Mesendoderm (in vitro differentiated cells): ENCODE measurements at regions not wholly inside any gene's neighbourhood (a gene's known extent, or its start where the extent isn't known, plus 50 kb on each side); places are given as distances from the start of the nearest gene placed in this dataset.

Experiments used
- DNase-seq: peaks from one replicate; pipeline ENCODE4 v3.0.0; 2013
- H2AK5ac ChIP-seq: 2 replicates; pipeline ENCODE4 v1.6.1; 2013; ENCODE audit warnings: low read length, inconsistent platforms
- H2BK120ac ChIP-seq: 2 replicates; pipeline ENCODE4 v1.6.1; 2013; ENCODE audit warnings: low read depth, mild to moderate bottlenecking, low read length, moderate library complexity, mixed read lengths
- H2BK15ac ChIP-seq: replicated peaks from 2 replicates; pipeline ENCODE4 v1.6.1; 2013; ENCODE audit warnings: low read depth, mild to moderate bottlenecking, moderate library complexity
- H2BK5ac ChIP-seq: 2 replicates; pipeline ENCODE4 v1.6.1; 2013; ENCODE audit warnings: low read length, inconsistent platforms
- H3K18ac ChIP-seq: 2 replicates; pipeline ENCODE4 v1.6.1; 2013; ENCODE audit warnings: mild to moderate bottlenecking, low read length, mixed read lengths
- H3K23ac ChIP-seq: one replicate; pipeline ENCODE4 v1.6.1; 2013; ENCODE audit warnings: low read length
- H3K27ac ChIP-seq: 2 replicates; pipeline ENCODE4 v1.5.1; 2013; ENCODE audit warnings: low read depth, mild to moderate bottlenecking, inconsistent platforms, low read length, moderate library complexity
- H3K27me3 ChIP-seq: 2 replicates; pipeline ENCODE4 v1.6.1; 2013; ENCODE audit warnings: low read length, control low read depth, mild to moderate bottlenecking, inconsistent platforms; ENCODE audit not compliant: insufficient read depth, poor library complexity
- H3K36me3 ChIP-seq: 2 replicates; pipeline ENCODE4 v1.6.1; 2013; ENCODE audit warnings: low read length, inconsistent platforms; ENCODE audit not compliant: control insufficient read depth, insufficient read depth
- H3K4ac ChIP-seq: one replicate; pipeline ENCODE4 v1.6.1; 2013; ENCODE audit warnings: low read depth, mild to moderate bottlenecking, low read length, moderate library complexity
- H3K4me1 ChIP-seq: 2 replicates; pipeline ENCODE4 v1.6.1; 2013; ENCODE audit warnings: low read depth, low read length, inconsistent platforms; ENCODE audit not compliant: control insufficient read depth
- H3K4me2 ChIP-seq: 2 replicates; pipeline ENCODE4 v1.6.1; 2013; ENCODE audit warnings: low read length
- H3K4me3 ChIP-seq: 2 replicates; pipeline ENCODE4 v1.5.1; 2013; ENCODE audit warnings: mild to moderate bottlenecking, low read length
- H3K56ac ChIP-seq: one replicate; pipeline ENCODE4 v1.6.1; 2013; ENCODE audit warnings: low read length
- H3K79me1 ChIP-seq: 2 replicates; pipeline ENCODE4 v1.6.1; 2013; ENCODE audit warnings: low read length, inconsistent platforms
- H3K79me2 ChIP-seq: 2 replicates; pipeline ENCODE4 v1.6.1; 2013; ENCODE audit warnings: mild to moderate bottlenecking, low read length; ENCODE audit not compliant: control insufficient read depth, insufficient read depth
- H3K9ac ChIP-seq: 2 replicates; pipeline ENCODE4 v1.6.1; 2013; ENCODE audit warnings: low read length, inconsistent platforms
- H4K5ac ChIP-seq: one replicate; pipeline ENCODE4 v1.6.1; 2013; ENCODE audit warnings: low read length
- H4K8ac ChIP-seq: one replicate; pipeline ENCODE4 v1.6.1; 2013; ENCODE audit warnings: low read depth, mild to moderate bottlenecking, control low read depth, low read length, moderate library complexity
- WGBS: extraction: QIAGEN DNeasy Blood & Tissue Kit; methylation state at CpG from one replicate; pipeline ENCODE4 v1.1.7; 2013; ENCODE audit warnings: low lambda C conversion rate, missing lambda C conversion rate; ENCODE audit not compliant: insufficient coverage; ENCODE audit errors: extremely low coverage; 5-methylcytosine and 5-hydroxymethylcytosine counted together

GRCh38 chr1:82549841-82550240 lies 749.1 kb downstream of the ADGRL2 start:
- no peaks in the 10 kb centered on the region for H3K79me2 ChIP-seq
- WGBS = no CpG with 5 or more reads among the region's 4 CpGs
- H4K8ac ChIP-seq = no peak overlapping the region
- H3K56ac ChIP-seq = no peak overlapping the region
- no peak overlapping the region for H3K27ac ChIP-seq
- DNase-seq = peak; percentile 8
- no peak overlapping the region for H4K5ac ChIP-seq
- H3K4me2 ChIP-seq = no peak overlapping the region
- H3K27me3 ChIP-seq = no peaks in the 10 kb centered on the region
- H2BK15ac ChIP-seq = no peak overlapping the region
- no peak overlapping the region for H2BK120ac ChIP-seq
- H3K36me3 ChIP-seq = no peaks in the 10 kb centered on the region
- no peaks in the 10 kb centered on the region for H3K79me1 ChIP-seq
- H3K18ac ChIP-seq = no peak overlapping the region
- H3K23ac ChIP-seq = no peak overlapping the region
- no peak overlapping the region for H3K9ac ChIP-seq
- H3K4ac ChIP-seq = no peak overlapping the region
- H3K4me1 ChIP-seq = no peaks in the 10 kb centered on the region
- H2BK5ac ChIP-seq = no peak overlapping the region
- no peak overlapping the region for H3K4me3 ChIP-seq
- H2AK5ac ChIP-seq = no peak overlapping the region

- Histone ChIP-seq H3K79me2 (no peaks in the 10 kb centered on the region), H3K56ac (no peak overlapping the region), H2AK5ac (no peak overlapping the region), H3K4me1 (no peaks in the 10 kb centered on the region), H2BK5ac (no peak overlapping the region), H3K4ac (no peak overlapping the region), H4K5ac (no peak overlapping the region), H3K23ac (no peak overlapping the region), H3K27me3 (no peaks in the 10 kb centered on the region), H3K18ac (no peak overlapping the region), H2BK15ac (no peak overlapping the region), H4K8ac (no peak overlapping the region), H3K4me3 (no peak overlapping the region), H3K4me2 (no peak overlapping the region), H3K36me3 (no peaks in the 10 kb centered on the region), H3K27ac (no peak overlapping the region), H3K9ac (no peak overlapping the region), H3K79me1 (no peaks in the 10 kb centered on the region), H2BK120ac (no peak overlapping the region)
- no peak for DNase-seq
These were observed 742.0 kb downstream of the ADGRL2 start for GRCh38 chr1:82542766-82543165.

- no peak overlapping the region for H3K56ac ChIP-seq
- no peak overlapping the region for H3K27ac ChIP-seq
- DNase-seq = no peak
- no peaks in the 10 kb centered on the region for H3K79me2 ChIP-seq
- no peak overlapping the region for H2AK5ac ChIP-seq
- H3K4me2 ChIP-seq = no peak overlapping the region
- H3K4me1 ChIP-seq = no peaks in the 10 kb centered on the region
- no peaks in the 10 kb centered on the region for H3K79me1 ChIP-seq
- H3K4ac ChIP-seq = no peak overlapping the region
- no peak overlapping the region for H2BK5ac ChIP-seq
- H3K4me3 ChIP-seq = no peak overlapping the region
- H4K5ac ChIP-seq = no peak overlapping the region
- no peak overlapping the region for H3K9ac ChIP-seq
- no peaks in the 10 kb centered on the region for H3K36me3 ChIP-seq
- WGBS = no CpG with 5 or more reads among the region's 4 CpGs
- H2BK120ac ChIP-seq = no peak overlapping the region
- H3K27me3 ChIP-seq = no peaks in the 10 kb centered on the region
- H2BK15ac ChIP-seq = no peak overlapping the region
- no peak overlapping the region for H3K23ac ChIP-seq
- H4K8ac ChIP-seq = no peak overlapping the region
- H3K18ac ChIP-seq = no peak overlapping the region
These were observed 741.4 kb downstream of the ADGRL2 start for GRCh38 chr1:82542141-82542540.

- DNase-seq = no peak
- H2BK5ac ChIP-seq = no peak overlapping the region
These were observed 739.3 kb downstream of the ADGRL2 start for GRCh38 chr1:82540006-82540405.

GRCh38 chr1:82538876-82539275 lies 738.1 kb downstream of the ADGRL2 start:
- H3K4ac ChIP-seq = no peak overlapping the region
- no peak overlapping the region for H3K18ac ChIP-seq
- no peak overlapping the region for H2BK15ac ChIP-seq
- no peak overlapping the region for H3K23ac ChIP-seq
- H3K56ac ChIP-seq = no peak overlapping the region
- DNase-seq = no peak
- no peaks in the 10 kb centered on the region for H3K79me2 ChIP-seq
- H3K36me3 ChIP-seq = no peaks in the 10 kb centered on the region
- no peaks in the 10 kb centered on the region for H3K27me3 ChIP-seq
- H2AK5ac ChIP-seq = no peak overlapping the region
- no peak overlapping the region for H3K4me2 ChIP-seq
- no peak overlapping the region for H3K9ac ChIP-seq
- H3K4me1 ChIP-seq = no peaks in the 10 kb centered on the region
- H3K4me3 ChIP-seq = no peak overlapping the region
- H2BK120ac ChIP-seq = no peak overlapping the region
- no peak overlapping the region for H4K8ac ChIP-seq
- H2BK5ac ChIP-seq = no peak overlapping the region
- H3K27ac ChIP-seq = no peak overlapping the region
- H4K5ac ChIP-seq = no peak overlapping the region
- H3K79me1 ChIP-seq = no peaks in the 10 kb centered on the region

More at GRCh38 chr1:82540006-82540405, 739.3 kb downstream of the ADGRL2 start:
- H3K27me3 ChIP-seq = no peaks in the 10 kb centered on the region
- no peak overlapping the region for H3K9ac ChIP-seq
- no peak overlapping the region for H2BK120ac ChIP-seq
- no peak overlapping the region for H4K8ac ChIP-seq
- no peaks in the 10 kb centered on the region for H3K4me1 ChIP-seq
- no peak overlapping the region for H3K18ac ChIP-seq
- H2AK5ac ChIP-seq = no peak overlapping the region
- H3K79me1 ChIP-seq = no peaks in the 10 kb centered on the region
- H3K79me2 ChIP-seq = no peaks in the 10 kb centered on the region
- no peaks in the 10 kb centered on the region for H3K36me3 ChIP-seq
- no peak overlapping the region for H3K23ac ChIP-seq
- no peak overlapping the region for H3K4me2 ChIP-seq
- no peak overlapping the region for H3K27ac ChIP-seq
- no peak overlapping the region for H4K5ac ChIP-seq
- no peak overlapping the region for H3K56ac ChIP-seq
- no peak overlapping the region for H3K4me3 ChIP-seq
- 100% methylated on average over 1 of the region's 2 CpGs for WGBS
- no peak overlapping the region for H2BK15ac ChIP-seq
- no peak overlapping the region for H3K4ac ChIP-seq

- H4K5ac ChIP-seq = no peak overlapping the region
- H3K79me1 ChIP-seq = no peaks in the 10 kb centered on the region
- H3K4me3 ChIP-seq = no peak overlapping the region
- no peak overlapping the region for H3K56ac ChIP-seq
- no peaks in the 10 kb centered on the region for H3K79me2 ChIP-seq
- no peaks in the 10 kb centered on the region for H3K27me3 ChIP-seq
- no peaks in the 10 kb centered on the region for H3K36me3 ChIP-seq
- H3K4ac ChIP-seq = no peak overlapping the region
- no peak overlapping the region for H2BK120ac ChIP-seq
- H2BK5ac ChIP-seq = no peak overlapping the region
- H3K4me1 ChIP-seq = no peaks in the 10 kb centered on the region
- no peak overlapping the region for H4K8ac ChIP-seq
- no peak overlapping the region for H3K9ac ChIP-seq
- no peak overlapping the region for H2AK5ac ChIP-seq
- H3K4me2 ChIP-seq = no peak overlapping the region
- H3K23ac ChIP-seq = no peak overlapping the region
- no peak overlapping the region for H3K27ac ChIP-seq
- H2BK15ac ChIP-seq = no peak overlapping the region
- no peak overlapping the region for H3K18ac ChIP-seq
- WGBS = no CpG with 5 or more reads among the region's 6 CpGs
- no peak for DNase-seq
These were observed 734.3 kb downstream of the ADGRL2 start for GRCh38 chr1:82534996-82535395.
